ENCODE measurements at regions not wholly inside any gene's neighbourhood (a gene's known extent, or its start where the extent isn't known, plus 50 kb on each side); places are given as distances from the start of the nearest gene placed in this dataset.

- ChIA-PET CTCF (no interaction called here), POLR2A (no interaction called here)
- no peaks in the 10 kb centered on the region for H3K79me2 ChIP-seq (ENCODE audit: insufficient read depth)
- no peak overlapping the region for H2AFZ ChIP-seq (ENCODE audit: low read depth)
- no peak overlapping the region for H3K27ac ChIP-seq (ENCODE audit: low read depth in 2 of 2, low read length in 1 of 2)
- H3F3A ChIP-seq (replicated peaks; ENCODE audit: insufficient read depth), result no peaks in the 10 kb centered on the region
- TF ChIP-seq CTCF (IDR thresholded peaks at IDR 0.05) (no peak), RFX5 (IDR thresholded peaks at IDR 0.05; ENCODE audit: low read length) (no peak), IRF3 (IDR thresholded peaks at IDR 0.05; ENCODE audit: low read depth, low read length) (no peak), TAF1 (IDR thresholded peaks at IDR 0.05; ENCODE audit: borderline replicate concordance, low read depth, low read length) (no peak), RCOR1 (IDR thresholded peaks at IDR 0.05; ENCODE audit: low read length) (no peak), ELF1 (IDR thresholded peaks at IDR 0.05) (no peak), CHD2 (IDR thresholded peaks at IDR 0.05; ENCODE audit: low read length, partially characterized antibody) (no peak), GABPA (IDR thresholded peaks at IDR 0.05; ENCODE audit: low read depth) (no peak), TEAD4 (IDR thresholded peaks at IDR 0.05; ENCODE audit: borderline replicate concordance, insufficient read depth) (no peak), NRF1 (IDR thresholded peaks at IDR 0.05; ENCODE audit: low read depth, low read length) (no peak), POLR2AphosphoS5 (IDR thresholded peaks at IDR 0.05; ENCODE audit: low read depth, low read length) (no peak), YY1 (IDR thresholded peaks at IDR 0.05; ENCODE audit: low read depth) (no peak), FOXJ3 (CRISPR knock-in tag; IDR thresholded peaks at IDR 0.05) (no peak), MEF2A (IDR thresholded peaks at IDR 0.05; ENCODE audit: borderline replicate concordance, low read depth) (no peak), FOSL2 (IDR thresholded peaks at IDR 0.05; ENCODE audit: borderline replicate concordance, low read depth) (no peak), RXRA (IDR thresholded peaks at IDR 0.05; ENCODE audit: borderline replicate concordance, low read depth) (no peak), NFIC (IDR thresholded peaks at IDR 0.05; ENCODE audit: borderline replicate concordance) (no peak), GATA2 (CRISPR knock-in tag; IDR thresholded peaks at IDR 0.05) (no peak), USF2 (IDR thresholded peaks at IDR 0.05; ENCODE audit: borderline replicate concordance, low read depth, low read length) (no peak)
- WGBS (ENCODE audit: low lambda C conversion rate), result 42% methylated on average over 5 of the region's 6 CpGs
- H3K4me3 ChIP-seq (ENCODE audit: low read depth in 2 of 2, low read length in 1 of 2), result no peak overlapping the region
- no peak overlapping the region for H3K4me2 ChIP-seq
- no peaks in the 10 kb centered on the region for H3K9me2 ChIP-seq
- no peak for DNase-seq
- no peak overlapping the region for H3K9ac ChIP-seq
- no peaks in the 10 kb centered on the region; the same call in 1 of the 2 replicates for H3K27me3 ChIP-seq (ENCODE audit: insufficient read depth)
- no peaks in the 10 kb centered on the region; a peak in 1 of 4 replicates for H3K4me1 ChIP-seq (ENCODE audit: control insufficient read depth in 1 of 2, insufficient read depth in 2 of 2, low read depth in 1 of 2, low read length in 1 of 2)
- H3K9me3 ChIP-seq, result no peaks in the 10 kb centered on the region
- no peaks in the 10 kb centered on the region for H4K20me1 ChIP-seq (ENCODE audit: insufficient read depth)
- H3K36me3 ChIP-seq (replicated peaks in 1 of 2; ENCODE audit: control insufficient read depth in 1 of 2, insufficient read depth in 2 of 2, low read length in 1 of 2), result no peaks in the 10 kb centered on the region
Measured at GRCh38 chr13:107075576-107075975, 507.6 kb upstream of the ARGLU1 start.
